ENCODE measurements at regions not wholly inside any gene's neighbourhood (a gene's known extent, or its start where the extent isn't known, plus 50 kb on each side); places are given as distances from the start of the nearest gene placed in this dataset.

- TF ChIP-seq, protein P1, sequence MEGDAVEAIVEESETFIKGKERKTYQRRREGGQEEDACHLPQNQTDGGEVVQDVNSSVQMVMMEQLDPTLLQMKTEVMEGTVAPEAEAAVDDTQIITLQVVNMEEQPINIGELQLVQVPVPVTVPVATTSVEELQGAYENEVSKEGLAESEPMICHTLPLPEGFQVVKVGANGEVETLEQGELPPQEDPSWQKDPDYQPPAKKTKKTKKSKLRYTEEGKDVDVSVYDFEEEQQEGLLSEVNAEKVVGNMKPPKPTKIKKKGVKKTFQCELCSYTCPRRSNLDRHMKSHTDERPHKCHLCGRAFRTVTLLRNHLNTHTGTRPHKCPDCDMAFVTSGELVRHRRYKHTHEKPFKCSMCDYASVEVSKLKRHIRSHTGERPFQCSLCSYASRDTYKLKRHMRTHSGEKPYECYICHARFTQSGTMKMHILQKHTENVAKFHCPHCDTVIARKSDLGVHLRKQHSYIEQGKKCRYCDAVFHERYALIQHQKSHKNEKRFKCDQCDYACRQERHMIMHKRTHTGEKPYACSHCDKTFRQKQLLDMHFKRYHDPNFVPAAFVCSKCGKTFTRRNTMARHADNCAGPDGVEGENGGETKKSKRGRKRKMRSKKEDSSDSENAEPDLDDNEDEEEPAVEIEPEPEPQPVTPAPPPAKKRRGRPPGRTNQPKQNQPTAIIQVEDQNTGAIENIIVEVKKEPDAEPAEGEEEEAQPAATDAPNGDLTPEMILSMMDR (IDR thresholded peaks at IDR 0.05): no peak
- no peak for TF ChIP-seq POLR2A (IDR thresholded peaks at IDR 0.05)
Measured at GRCh38 chr6:140893432-140893831, 1239.3 kb upstream of the GJE1 start.

Measured in heart left ventricle (tissue), 13 donors.